ENCODE measurements at regions not wholly inside any gene's neighbourhood (a gene's known extent, or its start where the extent isn't known, plus 50 kb on each side); places are given as distances from the start of the nearest gene placed in this dataset.

- TF ChIP-seq CTCF (IDR thresholded peaks at IDR 0.05) = no peak
- 95% methylated on average over 3 of the region's 7 CpGs for WGBS (ENCODE audit: insufficient coverage)
Observed at GRCh38 chr1:58430421-58431275, 115.9 kb downstream of the OMA1 start.

GRCh38 chr1:58426918-58427317, 119.6 kb downstream of the OMA1 start:
- H3K9me3 ChIP-seq (replicated peaks in 1 of 2; ENCODE audit: control insufficient read depth in 1 of 2, insufficient read depth in 1 of 2, low read length in 2 of 2) = no peaks in the 10 kb centered on the region
- H3K4me3 ChIP-seq (replicated peaks in 1 of 3; ENCODE audit: low read depth in 2 of 3, low read length in 3 of 3) = no peak overlapping the region
- no peak overlapping the region for H3K4me2 ChIP-seq (replicated peaks; ENCODE audit: extremely low read depth, low read length, poor library complexity, severe bottlenecking)
- no peaks in the 10 kb centered on the region for H3K36me3 ChIP-seq (replicated peaks in 1 of 2; ENCODE audit: control insufficient read depth in 1 of 2, insufficient read depth in 2 of 2, low read length in 2 of 2)
- H3K9me3 Mint-ChIP-seq = peaks cover 0 to 2% (median 0%) of the 10 kb centered on the region in 7 donors
- no peak overlapping the region for H3K27ac ChIP-seq (ENCODE audit: low read depth in 1 of 2, low read length in 2 of 2)
- no peaks in the 10 kb centered on the region for H3K27me3 ChIP-seq (ENCODE audit: control insufficient read depth in 2 of 2, insufficient read depth in 2 of 2, low read length in 2 of 2)
- intact Hi-C loops (cut with micrococcal nuclease) = no loop called here
- H3K27ac Mint-ChIP-seq = no peak overlapping the region
- H3K27me3 Mint-ChIP-seq (ENCODE audit: low read depth in 3 of 3) = peaks cover 0 to 5% (median 0%) of the 10 kb centered on the region in 3 donors
- no peak overlapping the region for H3K9ac ChIP-seq (ENCODE audit: insufficient read depth, low read length, poor library complexity, severe bottlenecking)
- no peak for DNase-seq
- no peaks in the 10 kb centered on the region for H3K4me1 Mint-ChIP-seq
- H3K79me2 ChIP-seq (ENCODE audit: insufficient read depth, low read length) = no peaks in the 10 kb centered on the region
- no peaks in the 10 kb centered on the region for H3K36me3 Mint-ChIP-seq
- no peaks in the 10 kb centered on the region for H3K4me1 ChIP-seq (ENCODE audit: control insufficient read depth in 1 of 2, insufficient read depth in 2 of 2, low read length in 2 of 2)
- 100% methylated on average over 2 of the region's 2 CpGs for WGBS (ENCODE audit: insufficient coverage)
- H2AFZ ChIP-seq (ENCODE audit: insufficient read depth, low read depth, low read length, poor library complexity, severe bottlenecking) = no peak overlapping the region
- H4K20me1 ChIP-seq (ENCODE audit: insufficient read depth, low read length) = no peaks in the 10 kb centered on the region
- TF ChIP-seq CTCF (IDR thresholded peaks at IDR 0.05) = no peak
- no peak overlapping the region for H3K4me3 Mint-ChIP-seq

More at GRCh38 chr1:58430421-58431275, 115.9 kb downstream of the OMA1 start:
- no peak for DNase-seq
- Histone ChIP-seq H3K9me3 (replicated peaks in 1 of 2; ENCODE audit: control insufficient read depth in 1 of 2, insufficient read depth in 1 of 2, low read length in 2 of 2) (no peaks in the 10 kb centered on the region), H3K4me1 (ENCODE audit: control insufficient read depth in 1 of 2, insufficient read depth in 2 of 2, low read length in 2 of 2) (peaks cover 25 to 31% of the 10 kb centered on the region in 2 donors), H4K20me1 (ENCODE audit: insufficient read depth, low read length) (no peaks in the 10 kb centered on the region), H3K79me2 (ENCODE audit: insufficient read depth, low read length) (no peaks in the 10 kb centered on the region), H3K27ac (ENCODE audit: low read depth in 1 of 2, low read length in 2 of 2) (no peak overlapping the region), H3K9ac (ENCODE audit: insufficient read depth, low read length, poor library complexity, severe bottlenecking) (no peak overlapping the region), H3K36me3 (replicated peaks in 1 of 2; ENCODE audit: control insufficient read depth in 1 of 2, insufficient read depth in 2 of 2, low read length in 2 of 2) (no peaks in the 10 kb centered on the region), H2AFZ (ENCODE audit: insufficient read depth, low read depth, low read length, poor library complexity, severe bottlenecking) (no peak overlapping the region), H3K4me2 (replicated peaks; ENCODE audit: extremely low read depth, low read length, poor library complexity, severe bottlenecking) (no peak overlapping the region), H3K27me3 (ENCODE audit: control insufficient read depth in 2 of 2, insufficient read depth in 2 of 2, low read length in 2 of 2) (no peaks in the 10 kb centered on the region), H3K4me3 (replicated peaks in 1 of 3; ENCODE audit: low read depth in 2 of 3, low read length in 3 of 3) (no peak overlapping the region)
- intact Hi-C loops (cut with micrococcal nuclease) = no loop called here
- Mint-ChIP-seq H3K36me3 (no peaks in the 10 kb centered on the region), H3K9me3 (no peaks in the 10 kb centered on the region), H3K4me3 (no peak overlapping the region), H3K27me3 (ENCODE audit: low read depth in 3 of 3) (peaks cover 0 to 1% (median 0%) of the 10 kb centered on the region in 3 donors), H3K4me1 (no peaks in the 10 kb centered on the region), H3K27ac (peak overlapping the region in 2 of 7 donors; percentile 0 to 7)
